GM18517 (cell line): ENCODE measurements at regions not wholly inside any gene's neighbourhood (a gene's known extent, or its start where the extent isn't known, plus 50 kb on each side); places are given as distances from the start of the nearest gene placed in this dataset.

Experiments
- ATAC-seq: cut with Tn5 transposase; IDR thresholded peaks from one replicate; pipeline ENCODE4 v1.9.1; 2021; ENCODE audit warnings: mild to moderate bottlenecking, moderate library complexity; ENCODE audit not compliant: unreplicated experiment

GRCh38 chr4:117425636-117426035 is 340.3 kb upstream of the TRAM1L1 start:
- no peak for ATAC-seq

- no peak for ATAC-seq
These were observed 343.2 kb upstream of the TRAM1L1 start for GRCh38 chr4:117428536-117428935.

DNA sequence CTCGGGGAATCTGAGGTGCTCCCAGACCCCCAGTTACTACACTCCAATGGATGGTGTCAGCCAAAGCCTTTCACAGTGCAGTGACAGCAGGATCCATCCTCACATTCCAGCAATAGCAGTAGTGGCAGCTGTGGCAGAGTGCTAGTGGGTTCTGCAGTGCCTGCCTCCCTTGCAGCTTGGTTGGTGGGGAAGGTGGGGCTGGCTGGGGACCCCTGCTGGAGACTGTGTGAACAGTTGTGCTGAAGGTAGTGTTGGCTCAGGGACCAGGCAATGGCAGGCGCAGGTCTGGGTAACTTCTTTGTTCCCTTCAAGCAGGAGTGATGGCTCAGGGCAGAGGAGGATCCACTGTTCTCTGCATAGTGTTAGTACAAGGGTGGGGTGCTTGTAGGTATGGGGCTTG is 343.7 kb upstream of the TRAM1L1 start:
- no peak for ATAC-seq

GRCh38 chr4:117429506-117429905 is 344.1 kb upstream of the TRAM1L1 start:
- ATAC-seq, result no peak

- no peak for ATAC-seq
These were observed 349.0 kb upstream of the TRAM1L1 start for GRCh38 chr4:117434424-117434823.

GRCh38 chr4:117447925-117448324 is 362.5 kb upstream of the TRAM1L1 start:
- ATAC-seq, result no peak

DNA sequence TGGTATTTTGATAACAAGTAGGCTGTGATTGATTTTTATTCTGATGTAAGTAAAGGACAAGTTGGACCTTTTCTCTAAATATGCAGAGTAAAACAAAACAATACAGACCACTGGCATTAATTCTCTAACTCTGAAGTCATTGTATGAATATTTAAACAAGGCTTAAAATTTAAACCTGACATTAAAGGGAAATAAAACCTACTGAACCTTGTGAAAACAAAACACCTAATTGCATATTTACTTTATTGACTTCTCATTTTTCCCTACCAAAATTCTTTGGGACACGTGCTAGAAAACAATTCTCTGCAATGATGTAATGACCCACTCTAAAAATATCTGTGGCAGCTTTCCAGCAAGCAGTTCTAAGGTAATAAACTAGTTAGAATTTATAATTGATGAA is 369.7 kb upstream of the TRAM1L1 start:
- ATAC-seq, result no peak

DNA sequence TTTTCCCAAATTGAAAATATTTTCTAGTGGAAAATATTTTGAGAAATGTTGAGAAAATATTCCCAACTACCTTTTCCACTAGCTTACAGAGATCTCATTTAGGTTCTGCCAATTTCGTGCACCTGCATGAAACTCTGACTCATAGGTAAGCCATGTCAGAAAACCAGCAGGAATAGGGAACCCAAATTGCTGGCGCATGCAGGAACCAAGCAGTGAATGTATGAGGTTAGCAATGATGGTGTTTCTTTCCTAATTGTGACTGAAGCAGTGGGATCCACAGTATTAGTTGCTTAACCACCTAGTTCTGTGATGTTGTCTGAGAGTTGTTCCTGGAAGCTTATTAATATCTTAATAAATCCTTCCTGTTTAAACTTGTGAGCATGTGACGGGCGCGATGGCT is 381.0 kb upstream of the TRAM1L1 start:
- ATAC-seq, result no peak

GRCh38 chr4:117467404-117467803 is 382.0 kb upstream of the TRAM1L1 start:
- ATAC-seq, result no peak

DNA sequence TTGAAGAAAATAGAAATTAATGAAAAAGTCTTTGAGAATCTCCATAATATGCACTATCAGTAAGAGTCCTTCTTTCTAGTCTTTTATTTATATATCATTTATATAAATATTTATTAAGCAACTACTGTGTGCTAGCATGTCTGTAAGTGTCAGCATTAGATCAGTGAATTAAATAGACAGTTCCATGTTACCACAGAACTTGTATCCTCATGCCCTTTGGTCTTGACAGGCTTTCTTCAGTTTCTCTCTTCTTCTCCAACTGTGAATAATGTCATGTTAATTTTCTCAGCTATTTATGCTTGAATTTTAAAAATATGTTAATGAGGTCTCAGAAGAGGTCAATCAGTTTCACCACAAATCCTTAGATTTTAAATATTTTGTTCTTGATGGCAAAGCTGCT is 389.6 kb upstream of the TRAM1L1 start:
- ATAC-seq, result no peak

DNA sequence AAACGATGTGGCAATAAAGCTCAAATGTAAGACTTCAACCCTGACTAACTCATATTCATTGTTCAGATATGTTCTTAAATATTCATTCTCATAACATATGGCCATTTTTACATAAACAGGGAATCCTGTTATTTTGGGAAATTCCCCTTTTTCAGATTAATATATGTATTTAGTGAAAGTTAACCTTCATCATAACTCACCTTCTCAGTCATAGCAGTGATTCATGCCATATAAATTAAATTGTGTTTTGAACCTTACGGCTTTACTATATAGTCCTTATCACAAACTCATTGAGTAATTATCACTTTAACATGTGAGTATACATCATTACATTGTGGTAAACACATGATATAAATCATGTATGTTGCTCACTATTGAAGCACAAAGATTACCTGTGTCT is 392.5 kb upstream of the TRAM1L1 start:
- no peak for ATAC-seq

- no peak for ATAC-seq
These were observed 393.3 kb upstream of the TRAM1L1 start for GRCh38 chr4:117478702-117479101.

- ATAC-seq, result no peak
These were observed 394.3 kb upstream of the TRAM1L1 start for GRCh38 chr4:117479673-117480072.

DNA sequence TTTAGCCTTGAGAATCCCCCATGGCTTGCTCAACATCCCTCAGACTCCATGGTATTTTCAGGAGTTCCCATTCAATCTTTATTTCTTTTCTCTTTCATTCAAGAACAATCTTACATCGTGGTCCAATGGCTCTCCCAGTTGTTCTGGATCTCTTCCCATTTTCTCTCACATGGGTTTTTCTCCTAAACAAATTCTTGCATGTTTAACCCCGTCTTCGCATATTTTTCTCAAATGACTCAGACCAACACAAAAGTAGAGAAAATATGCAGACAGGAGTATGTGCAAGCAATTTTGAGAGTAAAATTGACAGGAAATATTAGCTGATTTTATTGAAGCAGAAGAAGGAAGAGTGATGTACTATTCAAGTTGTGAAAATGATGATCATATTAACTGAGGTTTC is 396.4 kb upstream of the TRAM1L1 start:
- ATAC-seq, result no peak

DNA sequence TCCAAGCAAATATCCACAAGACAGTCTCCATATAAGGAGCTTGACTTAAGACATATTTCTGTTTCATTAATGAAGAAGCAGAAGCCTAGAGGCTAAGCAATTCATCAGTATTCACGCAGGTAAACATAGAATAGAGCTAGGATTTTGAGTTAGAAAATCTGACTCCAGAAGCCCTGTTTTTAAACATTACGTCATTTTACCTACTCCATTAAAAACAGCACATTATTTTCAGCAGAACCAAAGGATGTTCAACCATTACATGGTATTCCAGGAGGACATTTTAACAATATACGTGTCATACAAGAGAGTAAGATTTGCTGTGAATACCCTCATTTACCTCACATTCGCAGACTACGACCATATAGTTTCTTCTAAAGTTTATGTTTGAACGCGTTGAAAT is 403.3 kb upstream of the TRAM1L1 start:
- no peak for ATAC-seq

GRCh38 chr4:117489107-117489506 is 403.7 kb upstream of the TRAM1L1 start:
- ATAC-seq, result no peak

DNA sequence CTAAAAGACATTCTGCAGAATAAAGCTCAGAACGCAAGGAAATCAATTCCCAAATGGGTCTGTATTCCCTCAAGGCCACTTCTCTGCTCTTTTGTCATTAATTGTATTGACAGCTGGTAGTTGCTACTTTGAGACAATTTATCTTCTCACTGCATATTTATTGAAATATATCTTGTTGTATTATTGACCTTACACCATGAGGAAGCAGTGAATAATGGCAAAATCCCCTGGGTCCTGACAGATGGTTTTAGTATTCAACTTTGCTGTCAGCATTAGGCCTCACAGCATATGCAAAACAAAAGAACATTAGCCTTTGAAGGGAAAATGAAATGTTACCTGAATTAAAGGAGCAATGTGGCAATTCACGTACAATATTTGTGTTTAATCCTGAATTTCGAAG is 406.1 kb upstream of the TRAM1L1 start:
- ATAC-seq, result no peak

- no peak for ATAC-seq
These were observed 410.4 kb upstream of the TRAM1L1 start for GRCh38 chr4:117495802-117496201.

DNA sequence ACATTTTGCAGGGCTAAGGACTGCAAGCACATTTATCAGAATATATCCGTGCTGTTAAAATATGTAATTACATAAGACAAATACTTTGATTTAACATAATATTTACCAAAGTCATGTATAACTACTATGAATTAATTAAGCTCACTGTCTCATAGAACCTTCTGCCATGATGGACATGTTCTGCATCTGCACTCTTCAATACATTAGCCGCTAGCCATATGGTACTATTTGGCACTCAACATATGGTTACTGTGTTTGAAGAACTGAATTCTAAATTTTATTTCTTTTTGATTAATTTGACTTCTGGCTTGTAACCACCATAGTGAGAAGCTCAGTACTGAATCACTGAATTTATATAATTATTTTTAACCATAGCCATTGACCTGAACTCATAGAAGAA is 427.0 kb upstream of the TRAM1L1 start:
- no peak for ATAC-seq

- ATAC-seq, result no peak
These were observed 429.2 kb upstream of the TRAM1L1 start for GRCh38 chr4:117514391-117515175.

DNA sequence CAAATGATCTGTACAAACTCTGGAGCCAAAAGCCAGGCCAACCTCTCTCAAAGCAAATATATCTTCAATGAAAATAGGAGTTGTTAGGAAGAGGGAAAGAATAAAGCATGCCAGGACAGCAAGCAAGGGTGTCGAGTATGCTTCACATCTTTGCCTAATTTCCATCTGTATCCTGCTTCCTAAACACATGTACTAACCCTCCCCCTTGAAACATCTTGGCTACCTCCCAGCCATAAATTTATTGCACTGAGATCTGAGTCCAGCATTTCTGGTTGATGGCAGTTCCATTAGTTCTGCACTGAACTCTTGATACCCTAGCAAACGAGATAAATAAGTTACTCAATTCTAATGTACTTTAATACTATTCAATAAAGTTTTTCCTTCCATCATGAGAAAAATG is 430.5 kb upstream of the TRAM1L1 start:
- no peak for ATAC-seq

- no peak for ATAC-seq
These were observed 442.2 kb upstream of the TRAM1L1 start for GRCh38 chr4:117527601-117528000.

DNA sequence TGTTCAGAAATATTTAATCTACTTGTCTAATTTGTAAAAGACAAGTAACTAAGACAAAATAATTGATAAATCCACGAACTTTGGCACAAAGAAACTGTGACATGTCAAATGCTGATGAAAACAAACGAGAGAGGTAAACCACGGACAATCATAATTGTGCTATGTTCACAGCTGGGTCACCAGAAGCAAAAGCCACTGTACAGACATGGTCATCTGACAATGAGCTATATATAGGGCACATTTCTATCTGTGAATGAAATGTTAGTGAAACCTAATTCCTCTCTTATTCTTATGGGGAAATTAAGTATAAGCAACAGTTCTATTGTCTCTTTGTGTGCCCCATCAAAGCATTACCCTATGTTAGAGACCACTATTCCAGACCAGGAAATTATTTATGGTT is 444.0 kb upstream of the TRAM1L1 start:
- ATAC-seq, result no peak
